Kidney (tissue), 13 donors: ENCODE measurements at regions not wholly inside any gene's neighbourhood (a gene's known extent, or its start where the extent isn't known, plus 50 kb on each side); places are given as distances from the start of the nearest gene placed in this dataset.
"Not testable (repeated sequence)": the region's sequence is repeated elsewhere in the genome, so short reads cannot be mapped to it uniquely, and the experiment has no call there.

Source experiments
- DNase-seq, 5 donors: peaks; one replicate each; pipeline ENCODE4 v3.0.0-alpha.2; 2013 to 2020
- FAIRE-seq: peaks from 2 replicates; lab custom pipeline; 2012; peaks lifted over from hg19 to GRCh38; lab: Jason Lieb, UNC
- H3K27ac ChIP-seq, 2 donors: one replicate each; pipeline ENCODE4 v1.7.0; 2013; ENCODE audit warnings: low read depth in 2 of 2, low read length in 2 of 2, inconsistent platforms in 1 of 2
- H3K27me3 ChIP-seq: one replicate; pipeline ENCODE4 v1.7.1; 2013; ENCODE audit warnings: low read length, inconsistent platforms; ENCODE audit not compliant: control insufficient read depth, insufficient read depth
- H3K36me3 ChIP-seq, 3 donors: one replicate each; pipeline versions ENCODE4 v1.7.0 to v1.7.1; 2013; ENCODE audit warnings: low read length in 3 of 3, control low read depth in 1 of 3, inconsistent platforms in 1 of 3; ENCODE audit not compliant: insufficient read depth in 3 of 3, control insufficient read depth in 2 of 3
- H3K4me1 ChIP-seq, 3 donors: one replicate each; pipeline versions ENCODE4 v1.7.0 to v1.7.1; 2013; ENCODE audit warnings: low read length in 3 of 3, inconsistent platforms in 1 of 3, low read depth in 1 of 3; ENCODE audit not compliant: control insufficient read depth in 2 of 3, insufficient read depth in 2 of 3
- H3K4me3 ChIP-seq, 3 donors: one replicate each; pipeline versions ENCODE4 v1.7.0 to v1.8.1; 2013; ENCODE audit warnings: low read length in 3 of 3, control low read depth in 1 of 3, inconsistent platforms in 1 of 3
- H3K9ac ChIP-seq, 3 donors: one replicate each; pipeline versions ENCODE4 v1.7.0 to v1.7.1; 2013; ENCODE audit warnings: low read length in 3 of 3, control low read depth in 1 of 3, inconsistent platforms in 1 of 3
- H3K9me3 ChIP-seq, 3 donors: one replicate each; pipeline versions ENCODE4 v1.7.0 to v1.7.1; 2013; ENCODE audit warnings: low read length in 3 of 3, control low read depth in 1 of 3, inconsistent platforms in 1 of 3; ENCODE audit not compliant: control insufficient read depth in 2 of 3, insufficient read depth in 1 of 3
- CTCF ChIP-seq: IDR thresholded peaks from 3 replicates; pipeline ENCODE4 v1.5.1; 2012; ENCODE audit warnings: mild to moderate bottlenecking, moderate library complexity, borderline replicate concordance; ENCODE audit not compliant: insufficient read depth; ENCODE audit errors: extremely low read depth
- intact Hi-C: fragments of 100-400 bp; cut with DNase I; formaldehyde crosslinking; loops from one replicate; pipeline ENCODE4 v1.11.1; 2022
- donor health status: control.
- donor health status: control.
- donor health status: control.
- donor health status: control.
- donor health status: control.
- donor health status: DM: yes; HTN: yes; CAD: no.
- donor health status: Normal renal cell carcinoma (clear cell type).

DNA sequence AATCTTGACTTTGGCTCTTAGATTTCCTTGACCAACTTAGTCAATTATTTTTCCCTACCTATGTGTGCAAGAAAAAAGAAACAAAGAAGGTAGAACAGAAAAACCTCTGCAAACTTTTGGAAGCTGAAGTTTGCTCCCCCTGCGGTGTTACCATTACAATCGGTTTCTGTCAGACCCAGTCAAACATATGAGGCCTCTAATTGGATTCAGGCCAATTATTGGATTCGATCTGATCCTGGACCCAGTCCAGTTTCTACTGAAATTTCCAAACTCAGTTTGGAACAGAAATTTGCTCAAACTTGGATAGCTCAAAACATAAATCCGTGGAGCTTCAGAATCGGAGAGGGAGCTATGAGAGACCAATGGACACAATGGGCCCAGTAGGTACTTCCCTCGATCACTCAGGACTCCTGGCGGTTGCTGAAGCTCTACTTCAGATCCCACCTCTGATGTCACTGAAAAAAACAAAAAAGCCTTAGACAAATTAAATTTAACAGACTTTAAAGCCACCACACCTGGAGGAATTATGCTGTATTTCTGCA lies 523.9 kb downstream of the DMRTA1 start:
- Histone ChIP-seq H3K27ac (no peak overlapping the region), H3K36me3 (no peaks in the 10 kb centered on the region), H3K9me3 (no peaks in the 10 kb centered on the region), H3K4me3 (no peak overlapping the region), H3K27me3 (no peaks in the 10 kb centered on the region), H3K9ac (no peak overlapping the region), H3K4me1 (no peaks in the 10 kb centered on the region)
- no peak for TF ChIP-seq CTCF
- no peak for FAIRE-seq
- intact Hi-C loops, result no loop called here
- DNase-seq, result no peak

DNA sequence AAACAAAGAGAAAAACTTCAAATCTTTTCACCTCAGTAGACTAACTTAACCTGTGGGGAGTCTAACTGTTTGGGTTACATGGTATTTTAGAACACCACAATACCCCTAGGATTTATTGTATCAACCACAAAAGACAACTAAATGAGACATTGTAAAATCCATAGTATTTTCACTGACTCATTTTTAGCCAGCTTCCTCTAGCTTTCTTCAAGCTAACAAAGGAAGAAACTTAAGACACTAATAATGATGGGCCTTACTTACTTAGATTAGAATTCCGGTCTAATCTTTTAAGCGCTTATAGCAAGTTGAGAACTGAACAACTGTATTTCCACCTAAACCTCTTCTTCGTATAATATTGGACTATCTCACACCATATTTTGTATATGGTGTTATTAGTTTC lies 529.3 kb downstream of the DMRTA1 start:
- Histone ChIP-seq H3K4me1 (no peaks in the 10 kb centered on the region), H3K9me3 (no peaks in the 10 kb centered on the region), H3K27me3 (no peaks in the 10 kb centered on the region), H3K36me3 (no peaks in the 10 kb centered on the region), H3K27ac (no peak overlapping the region), H3K9ac (no peak overlapping the region), H3K4me3 (no peak overlapping the region)
- DNase-seq (no peak), FAIRE-seq (no peak)
- TF ChIP-seq CTCF, result no peak
- intact Hi-C loops, result no loop called here

DNA sequence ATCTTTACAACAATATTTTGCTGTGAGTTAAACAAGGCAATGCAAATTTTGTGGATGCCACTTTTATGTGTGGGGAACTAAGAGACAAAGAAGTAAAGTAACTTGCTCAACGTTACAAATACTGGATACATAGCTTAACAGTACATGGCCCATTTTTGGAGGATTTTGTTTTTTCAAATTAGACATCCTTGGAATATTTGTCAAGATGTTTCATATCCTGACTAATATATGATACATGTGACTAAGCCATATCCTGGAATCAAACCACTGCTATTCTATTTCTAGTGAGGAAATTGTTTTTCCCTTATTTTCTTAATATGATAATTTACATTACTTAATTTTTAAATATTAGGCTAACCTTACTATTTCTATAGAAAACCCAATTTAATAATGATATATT lies 529.8 kb downstream of the DMRTA1 start:
- Histone ChIP-seq H3K27me3 (no peaks in the 10 kb centered on the region), H3K27ac (no peak overlapping the region), H3K9ac (no peak overlapping the region), H3K9me3 (no peaks in the 10 kb centered on the region), H3K36me3 (no peaks in the 10 kb centered on the region), H3K4me1 (no peaks in the 10 kb centered on the region), H3K4me3 (no peak overlapping the region)
- no peak for TF ChIP-seq CTCF
- no peak for DNase-seq
- intact Hi-C loops, result no loop called here
- FAIRE-seq, result no peak

DNA sequence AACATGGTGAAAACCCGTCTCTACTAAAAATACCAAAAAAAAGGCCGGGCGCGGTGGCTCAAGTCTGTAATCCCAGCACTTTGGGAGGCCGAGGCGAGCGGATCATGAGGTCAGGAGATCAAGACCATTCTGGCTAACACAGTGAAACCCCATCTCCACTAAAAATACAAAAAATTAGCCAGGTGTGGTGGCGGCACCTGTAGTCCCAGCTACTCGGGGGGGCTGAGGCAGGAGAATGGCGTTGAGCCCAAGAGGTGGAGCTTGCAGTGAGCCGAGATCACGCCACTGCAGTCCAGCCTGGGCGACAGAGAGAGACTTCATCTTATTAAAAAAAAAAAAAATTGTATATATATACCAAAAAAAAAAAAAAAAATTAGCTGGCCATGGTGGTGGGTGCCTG lies 533.8 kb downstream of the DMRTA1 start:
- intact Hi-C loops, H3K4me3 ChIP-seq, FAIRE-seq, DNase-seq, H3K9me3 ChIP-seq, H3K27me3 ChIP-seq, H3K4me1 ChIP-seq, H3K36me3 ChIP-seq, H3K27ac ChIP-seq, H3K9ac ChIP-seq: not testable (repeated sequence)
